WTC11 (cell line): ENCODE measurements at regions not wholly inside any gene's neighbourhood (a gene's known extent, or its start where the extent isn't known, plus 50 kb on each side); places are given as distances from the start of the nearest gene placed in this dataset.

Source experiments
- ATAC-seq: fragments of 200-7000 bp; cut with Tn5 transposase; 2 replicates; pipeline ENCODE4 v1.10.0; 2021; ENCODE audit warnings: mild to moderate bottlenecking, moderate library complexity
- CTCF ChIA-PET: fragments of 300-600 bp; sonication (Branson Sonifier 250); formaldehyde crosslinking; loops from one replicate; lab custom pipeline; 2021; ENCODE audit warnings: antibody characterized with exemption; lab: Charles Lee
- POLR2A ChIA-PET: fragments of 350-600 bp; sonication (Branson Sonifier 250); formaldehyde crosslinking; loops from one replicate; lab custom pipeline; 2021; ENCODE audit warnings: antibody characterized with exemption; lab: Charles Lee
- DNase-seq: peaks from one replicate; pipeline ENCODE4 v3.0.0; 2021; ENCODE audit warnings: low spot score
- H3K27ac Mint-ChIP-seq: 2 replicates; pipeline ENCODE4 v1.8.0; 2021; ENCODE audit warnings: mixed read lengths
- H3K27me3 Mint-ChIP-seq: 2 replicates; pipeline ENCODE4 v1.8.0; 2021; ENCODE audit warnings: low read depth, mild to moderate bottlenecking, moderate library complexity, mixed read lengths
- H3K36me3 Mint-ChIP-seq: 2 replicates; pipeline ENCODE4 v1.8.0; 2021; ENCODE audit warnings: mixed read lengths
- H3K4me1 Mint-ChIP-seq: 2 replicates; pipeline ENCODE4 v1.8.0; 2022; ENCODE audit warnings: mixed read lengths
- H3K4me3 Mint-ChIP-seq: 2 replicates; pipeline ENCODE4 v1.8.0; 2021; ENCODE audit warnings: mild to moderate bottlenecking, moderate library complexity, mixed read lengths
- H3K9me3 Mint-ChIP-seq: 2 replicates; pipeline ENCODE4 v1.8.0; 2021; ENCODE audit warnings: mixed read lengths
- ARID4B ChIP-seq: sonication (generic); formaldehyde crosslinking; IDR thresholded peaks from 2 replicates; pipeline ENCODE4 v1.8.0; 2023; ENCODE audit warnings: missing genetic modification reagents, mild to moderate bottlenecking, borderline replicate concordance
- ATF1 ChIP-seq: sonication (generic); formaldehyde crosslinking; IDR thresholded peaks from 2 replicates; pipeline ENCODE4 v1.8.1; 2023; ENCODE audit warnings: mild to moderate bottlenecking, moderate library complexity, missing genetic modification reagents
- CTCF ChIP-seq: fragments of 200-600 bp; IDR thresholded peaks from 2 replicates; pipeline ENCODE4 v1.8.0; 2022; ENCODE audit warnings: antibody characterized with exemption
- GRHL2 ChIP-seq: fragments of 250-450 bp; sonication (Bioruptor Pico); IDR thresholded peaks from 2 replicates; pipeline ENCODE4 v1.8.0; 2022; ENCODE audit warnings: mild to moderate bottlenecking, moderate library complexity; ENCODE audit not compliant: insufficient replicate concordance, severe bottlenecking
- IRF1 ChIP-seq: sonication (generic); formaldehyde crosslinking; IDR thresholded peaks from 2 replicates; pipeline ENCODE4 v1.8.0; 2023; ENCODE audit warnings: missing genetic modification reagents
- IRF2 ChIP-seq: sonication (generic); formaldehyde crosslinking; IDR thresholded peaks from 2 replicates; pipeline ENCODE4 v1.8.0; 2022; ENCODE audit warnings: low read depth, missing genetic modification reagents, borderline replicate concordance
- JUN ChIP-seq: sonication (generic); formaldehyde crosslinking; IDR thresholded peaks from 2 replicates; pipeline ENCODE4 v1.8.0; 2023; ENCODE audit warnings: mild to moderate bottlenecking, missing genetic modification reagents
- NFYB ChIP-seq: sonication (generic); formaldehyde crosslinking; conservative IDR thresholded peaks from 2 replicates; pipeline ENCODE4 v1.8.0; 2022; ENCODE audit warnings: low read depth, missing genetic modification reagents
- NR1H2 ChIP-seq: sonication (generic); formaldehyde crosslinking; IDR thresholded peaks from 2 replicates; pipeline ENCODE4 v1.9.0; 2021; ENCODE audit warnings: mild to moderate bottlenecking, moderate library complexity, missing genetic modification reagents
- ZNF416 ChIP-seq: fragments of 250-450 bp; sonication (Bioruptor Pico); IDR thresholded peaks from 2 replicates; pipeline ENCODE4 v1.9.0; 2021; ENCODE audit warnings: mild to moderate bottlenecking, inconsistent platforms
- ZSCAN18 ChIP-seq: fragments of 250-450 bp; sonication (Bioruptor Pico); IDR thresholded peaks from 2 replicates; pipeline ENCODE4 v2.1.2; 2022; ENCODE audit warnings: mild to moderate bottlenecking, moderate library complexity
- TF ChIP-seq, protein P1 (sequence below): sonication (generic); formaldehyde crosslinking; conservative IDR thresholded peaks from 2 replicates; pipeline ENCODE4 v1.8.1; 2022; ENCODE audit warnings: mild to moderate bottlenecking, missing genetic modification reagents
- TF ChIP-seq, protein P2 (sequence below): fragments of 250-450 bp; sonication (Bioruptor Pico); IDR thresholded peaks from 2 replicates; pipeline ENCODE4 v1.9.0; 2021; ENCODE audit warnings: mild to moderate bottlenecking, borderline replicate concordance

DNA sequence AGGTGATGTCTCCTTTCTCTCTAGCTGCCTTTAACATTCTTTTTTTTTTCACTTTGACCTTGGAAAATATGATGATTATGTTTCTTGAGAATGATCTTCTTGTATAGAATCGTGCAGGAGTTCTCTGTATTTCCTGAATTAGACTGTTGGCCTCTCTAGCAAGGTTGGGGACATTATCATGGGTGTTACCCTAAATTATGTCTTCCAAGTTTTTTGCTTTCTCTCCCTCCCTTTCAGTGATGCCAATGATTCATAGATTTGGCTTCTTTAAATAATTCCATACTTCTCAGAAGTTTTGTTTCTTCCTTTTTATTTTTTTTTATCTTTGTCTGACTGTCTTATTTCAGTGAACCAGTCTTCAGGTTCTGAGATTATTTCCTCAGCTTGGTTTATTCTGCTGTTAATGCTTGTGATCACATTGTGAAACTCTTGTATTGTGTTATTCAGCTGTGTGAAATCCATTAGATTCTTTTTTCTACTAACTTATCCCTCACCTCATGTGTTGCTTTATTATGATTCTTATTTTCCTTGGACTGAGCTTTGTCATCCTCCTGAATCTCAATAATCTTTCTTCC lies 268.4 kb upstream of the NRIP1 start:
- Mint-ChIP-seq H3K36me3 (no peaks in the 10 kb centered on the region), H3K27ac (no peak overlapping the region), H3K4me3 (no peak overlapping the region), H3K4me1 (no peaks in the 10 kb centered on the region), H3K27me3 (no peaks in the 10 kb centered on the region), H3K9me3 (peaks cover 1% of the 10 kb centered on the region; the same call in 1 of the 2 replicates)
- ChIA-PET CTCF (no interaction called here), POLR2A (no interaction called here)
- ATAC-seq: no peak
- DNase-seq: no peak
- TF ChIP-seq IRF2 (CRISPR knock-in tag): no peak

- H3K4me3 Mint-ChIP-seq: no peak overlapping the region
- CTCF ChIA-PET: interaction anchor here (1.0 kb wide), 1 partner anchor 199 kb away, joined by 4 read pairs; no protein-coding TSS in a partner anchor
- ATAC-seq: no peak
Measured at GRCh38 chr21:15333951-15334350, 269.2 kb upstream of the NRIP1 start.

DNA sequence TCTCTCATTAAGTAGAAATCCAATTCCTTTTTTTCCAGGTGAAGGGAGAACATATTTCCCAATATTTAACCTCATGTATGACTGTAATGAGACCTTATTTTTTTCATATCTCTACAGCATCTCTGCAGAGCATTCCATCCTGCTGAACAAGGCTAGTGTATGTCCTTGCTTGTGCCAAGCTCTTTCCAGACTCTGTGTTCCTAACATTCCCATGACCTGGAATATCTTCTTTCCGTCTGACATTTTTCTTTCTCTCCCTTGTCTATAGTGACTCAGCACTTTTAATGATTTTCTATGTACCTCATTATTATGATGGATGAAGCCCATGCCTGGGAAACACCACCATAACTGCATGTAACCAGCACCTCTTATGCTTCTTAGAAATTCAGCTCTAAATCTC lies 278.3 kb upstream of the NRIP1 start:
- no peak for ATAC-seq
- no peaks in the 10 kb centered on the region for H3K36me3 Mint-ChIP-seq
- no peak overlapping the region for H3K27ac Mint-ChIP-seq
- POLR2A ChIA-PET: no interaction called here
- H3K27me3 Mint-ChIP-seq: no peaks in the 10 kb centered on the region
- H3K4me3 Mint-ChIP-seq: no peak overlapping the region
- CTCF ChIA-PET: no interaction called here
- peaks cover 20% of the 10 kb centered on the region for H3K9me3 Mint-ChIP-seq
- no peak for DNase-seq
- H3K4me1 Mint-ChIP-seq: no peaks in the 10 kb centered on the region
- TF ChIP-seq NR1H2 (CRISPR knock-in tag) (no peak), ARID4B (CRISPR knock-in tag) (no peak), CTCF (no peak), JUN (CRISPR knock-in tag) (no peak)
- TF ChIP-seq, protein P1, sequence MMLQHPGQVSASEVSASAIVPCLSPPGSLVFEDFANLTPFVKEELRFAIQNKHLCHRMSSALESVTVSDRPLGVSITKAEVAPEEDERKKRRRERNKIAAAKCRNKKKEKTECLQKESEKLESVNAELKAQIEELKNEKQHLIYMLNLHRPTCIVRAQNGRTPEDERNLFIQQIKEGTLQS (CRISPR knock-in tag): no peak

More at GRCh38 chr21:15333951-15334350, 269.2 kb upstream of the NRIP1 start:
- POLR2A ChIA-PET: no interaction called here
- Mint-ChIP-seq H3K4me1 (no peaks in the 10 kb centered on the region), H3K27me3 (no peaks in the 10 kb centered on the region), H3K36me3 (no peaks in the 10 kb centered on the region), H3K27ac (no peak overlapping the region), H3K9me3 (peaks cover 4% of the 10 kb centered on the region; the same call in 1 of the 2 replicates)
- no peak for DNase-seq
- TF ChIP-seq ATF1 (CRISPR knock-in tag) (no peak), IRF1 (no peak), NFYB (CRISPR knock-in tag) (no peak), ZSCAN18 (CRISPR knock-in tag) (no peak), ZNF416 (CRISPR knock-in tag) (no peak), GRHL2 (no peak)
- TF ChIP-seq, protein P2, sequence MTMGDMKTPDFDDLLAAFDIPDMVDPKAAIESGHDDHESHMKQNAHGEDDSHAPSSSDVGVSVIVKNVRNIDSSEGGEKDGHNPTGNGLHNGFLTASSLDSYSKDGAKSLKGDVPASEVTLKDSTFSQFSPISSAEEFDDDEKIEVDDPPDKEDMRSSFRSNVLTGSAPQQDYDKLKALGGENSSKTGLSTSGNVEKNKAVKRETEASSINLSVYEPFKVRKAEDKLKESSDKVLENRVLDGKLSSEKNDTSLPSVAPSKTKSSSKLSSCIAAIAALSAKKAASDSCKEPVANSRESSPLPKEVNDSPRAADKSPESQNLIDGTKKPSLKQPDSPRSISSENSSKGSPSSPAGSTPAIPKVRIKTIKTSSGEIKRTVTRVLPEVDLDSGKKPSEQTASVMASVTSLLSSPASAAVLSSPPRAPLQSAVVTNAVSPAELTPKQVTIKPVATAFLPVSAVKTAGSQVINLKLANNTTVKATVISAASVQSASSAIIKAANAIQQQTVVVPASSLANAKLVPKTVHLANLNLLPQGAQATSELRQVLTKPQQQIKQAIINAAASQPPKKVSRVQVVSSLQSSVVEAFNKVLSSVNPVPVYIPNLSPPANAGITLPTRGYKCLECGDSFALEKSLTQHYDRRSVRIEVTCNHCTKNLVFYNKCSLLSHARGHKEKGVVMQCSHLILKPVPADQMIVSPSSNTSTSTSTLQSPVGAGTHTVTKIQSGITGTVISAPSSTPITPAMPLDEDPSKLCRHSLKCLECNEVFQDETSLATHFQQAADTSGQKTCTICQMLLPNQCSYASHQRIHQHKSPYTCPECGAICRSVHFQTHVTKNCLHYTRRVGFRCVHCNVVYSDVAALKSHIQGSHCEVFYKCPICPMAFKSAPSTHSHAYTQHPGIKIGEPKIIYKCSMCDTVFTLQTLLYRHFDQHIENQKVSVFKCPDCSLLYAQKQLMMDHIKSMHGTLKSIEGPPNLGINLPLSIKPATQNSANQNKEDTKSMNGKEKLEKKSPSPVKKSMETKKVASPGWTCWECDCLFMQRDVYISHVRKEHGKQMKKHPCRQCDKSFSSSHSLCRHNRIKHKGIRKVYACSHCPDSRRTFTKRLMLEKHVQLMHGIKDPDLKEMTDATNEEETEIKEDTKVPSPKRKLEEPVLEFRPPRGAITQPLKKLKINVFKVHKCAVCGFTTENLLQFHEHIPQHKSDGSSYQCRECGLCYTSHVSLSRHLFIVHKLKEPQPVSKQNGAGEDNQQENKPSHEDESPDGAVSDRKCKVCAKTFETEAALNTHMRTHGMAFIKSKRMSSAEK (CRISPR knock-in tag): no peak
